Hematopoietic multipotent progenitor cell treated with erythropoietin and hydrocortisone succinate and interleukin-3 and kit ligand, for 17 days (in vitro differentiated cells): ENCODE measurements at regions not wholly inside any gene's neighbourhood (a gene's known extent, or its start where the extent isn't known, plus 50 kb on each side); places are given as distances from the start of the nearest gene placed in this dataset.
"Not testable (repeated sequence)": the region's sequence is repeated elsewhere in the genome, so short reads cannot be mapped to it uniquely, and the experiment has no call there.

ENCODE experiments used
- DNase-seq: peaks from one replicate; pipeline ENCODE4 v3.0.0-alpha.2; 2015; ENCODE audit warnings: low spot score

DNA sequence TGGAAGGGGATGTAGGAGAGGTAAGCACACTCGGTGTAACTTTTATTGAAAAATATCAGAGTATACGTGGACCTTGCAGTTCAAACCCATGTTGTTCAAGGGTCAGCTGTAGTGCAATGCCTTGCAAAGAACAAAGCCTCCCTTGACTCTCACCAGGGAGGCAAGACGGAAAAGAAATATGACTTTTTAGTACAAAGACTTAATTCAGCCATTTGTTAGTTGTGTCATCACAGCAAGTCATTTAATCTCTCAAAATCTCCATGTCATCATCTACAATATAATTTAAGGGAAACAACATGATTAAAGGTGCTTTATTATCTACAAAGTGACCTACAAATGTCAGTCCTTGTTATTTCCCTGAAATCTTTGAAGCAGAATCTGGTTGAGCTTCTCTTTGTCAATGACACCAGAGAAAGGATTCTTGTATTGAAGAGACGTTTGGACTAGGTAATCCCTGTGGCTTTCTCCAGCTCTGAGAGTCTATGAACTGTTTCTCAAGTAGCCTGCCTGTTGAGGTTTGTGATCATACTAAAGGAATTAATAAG, 502.8 kb downstream of the REEP3 start:
- DNase-seq: no peak

GRCh38 chr10:64033711-64034110, 512.5 kb downstream of the REEP3 start:
- DNase-seq: no peak

DNA sequence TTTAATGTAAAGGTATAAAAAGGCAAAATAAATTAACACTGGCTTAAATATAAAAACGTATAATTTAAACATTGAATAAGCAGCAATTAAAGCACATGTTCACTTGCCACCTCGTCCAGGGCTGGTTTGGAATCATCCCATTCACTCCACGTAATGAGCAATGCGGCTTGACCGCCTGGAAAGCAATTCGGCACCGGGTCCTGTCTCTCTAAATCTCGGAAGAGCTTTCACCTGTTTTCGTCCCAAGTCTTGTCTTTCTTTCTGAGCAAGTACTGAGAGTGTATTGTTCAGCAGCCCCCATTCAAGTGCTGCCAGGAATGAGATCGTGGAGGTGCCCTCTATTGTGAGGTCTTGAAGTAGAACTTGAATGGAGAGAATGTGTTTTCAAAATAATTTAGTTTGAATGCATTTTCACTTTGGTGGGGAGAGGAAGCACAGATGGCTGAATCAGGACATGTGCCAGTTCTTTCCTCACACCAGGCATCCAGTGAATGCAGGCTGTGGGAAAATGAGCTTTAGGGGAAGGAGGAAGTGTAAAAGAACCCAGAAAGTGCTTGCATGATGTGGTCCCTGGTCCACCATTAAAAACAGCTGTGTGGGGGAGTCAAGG, 515.2 kb downstream of the REEP3 start:
- DNase-seq: no peak

- DNase-seq: no peak
Measured at GRCh38 chr10:64037071-64037661, 516.0 kb downstream of the REEP3 start.

GRCh38 chr10:64038107-64038506, 516.9 kb downstream of the REEP3 start:
- no peak for DNase-seq

- no peak for DNase-seq
Measured at GRCh38 chr10:64039198-64039597, 518.0 kb downstream of the REEP3 start.

GRCh38 chr10:64040781-64041180, 519.6 kb downstream of the REEP3 start:
- DNase-seq: no peak

DNA sequence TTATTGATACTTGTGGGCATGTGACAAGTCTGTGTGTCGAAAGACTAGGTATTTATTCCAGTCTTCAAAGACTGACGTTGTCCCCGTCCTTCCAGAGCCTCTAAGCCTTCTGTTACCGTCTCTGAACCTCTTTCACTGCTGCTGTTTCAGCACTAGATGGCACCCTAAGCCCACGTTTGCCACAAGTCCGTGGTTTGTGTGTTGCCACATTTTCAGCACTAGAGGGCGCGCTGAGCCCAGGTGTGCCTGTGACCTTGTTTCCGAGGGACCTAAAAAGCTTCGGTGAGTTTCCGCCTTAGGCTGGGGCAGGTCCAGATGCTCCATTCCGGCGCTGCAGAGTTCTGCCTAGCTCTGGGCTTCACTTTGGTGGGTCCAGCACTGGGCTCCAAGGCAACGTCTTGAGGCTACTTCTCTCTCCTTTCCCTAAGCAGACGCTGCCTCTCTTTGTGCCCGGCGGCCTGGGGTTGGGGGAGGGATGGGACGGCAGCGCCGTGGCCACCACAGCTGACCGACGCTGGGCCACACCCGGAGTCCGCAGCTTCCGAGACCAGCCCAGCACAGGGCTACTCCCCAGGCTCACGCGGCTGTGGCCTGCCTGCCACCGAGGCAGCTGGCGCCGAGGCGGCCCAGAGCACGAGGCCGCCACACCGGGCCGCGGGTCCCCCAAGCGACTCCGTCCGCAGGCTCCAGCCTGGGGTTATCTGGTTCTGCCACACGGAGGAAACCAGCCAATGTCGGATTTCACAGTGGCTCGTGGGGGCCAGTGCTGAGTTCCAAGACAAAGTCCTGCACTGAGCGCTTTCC, 520.2 kb downstream of the REEP3 start:
- DNase-seq: peak; percentile 84

- DNase-seq: no peak
Measured at GRCh38 chr10:64041989-64042490, 520.8 kb downstream of the REEP3 start.

DNA sequence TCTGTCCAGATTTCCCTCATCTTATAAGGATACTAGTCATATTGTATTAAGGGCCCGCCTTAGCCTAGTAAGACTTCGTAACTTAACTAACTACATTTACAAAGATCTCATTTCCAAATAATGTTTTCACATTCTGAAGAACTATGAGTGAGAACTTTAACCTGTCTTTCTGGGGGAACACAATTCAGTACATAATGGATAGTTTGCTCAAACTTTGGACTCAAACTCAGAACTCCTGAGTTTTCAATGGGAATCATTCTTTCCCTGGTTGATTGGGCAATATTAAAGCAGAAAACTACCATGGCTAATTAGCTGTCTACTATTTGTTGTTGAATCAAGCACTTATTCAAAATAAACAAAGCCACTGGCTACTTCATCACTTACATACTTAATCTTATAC, 522.9 kb downstream of the REEP3 start:
- no peak for DNase-seq

GRCh38 chr10:64044957-64045632, 523.9 kb downstream of the REEP3 start:
- DNase-seq: not testable (repeated sequence)

DNA sequence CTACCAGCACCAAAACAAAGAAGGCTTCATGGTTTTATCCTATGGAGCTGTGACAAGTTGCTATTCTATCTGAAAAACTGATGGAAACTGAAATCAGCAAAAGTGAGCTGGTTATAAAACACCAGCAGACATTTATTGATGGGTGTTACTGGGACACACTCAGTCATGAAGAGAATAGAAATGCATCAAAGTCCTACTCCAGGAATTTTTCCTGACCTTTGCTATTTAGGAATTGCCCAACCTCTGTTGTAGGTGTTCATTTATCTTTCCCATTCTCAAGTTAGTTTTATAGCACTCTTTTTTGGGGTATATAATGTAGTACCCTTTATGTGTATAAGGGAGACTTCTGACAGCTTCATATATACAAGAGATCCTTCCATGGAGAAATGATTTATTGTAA, 533.2 kb downstream of the REEP3 start:
- no peak for DNase-seq

GRCh38 chr10:64059884-64060283, 538.7 kb downstream of the REEP3 start:
- no peak for DNase-seq

DNA sequence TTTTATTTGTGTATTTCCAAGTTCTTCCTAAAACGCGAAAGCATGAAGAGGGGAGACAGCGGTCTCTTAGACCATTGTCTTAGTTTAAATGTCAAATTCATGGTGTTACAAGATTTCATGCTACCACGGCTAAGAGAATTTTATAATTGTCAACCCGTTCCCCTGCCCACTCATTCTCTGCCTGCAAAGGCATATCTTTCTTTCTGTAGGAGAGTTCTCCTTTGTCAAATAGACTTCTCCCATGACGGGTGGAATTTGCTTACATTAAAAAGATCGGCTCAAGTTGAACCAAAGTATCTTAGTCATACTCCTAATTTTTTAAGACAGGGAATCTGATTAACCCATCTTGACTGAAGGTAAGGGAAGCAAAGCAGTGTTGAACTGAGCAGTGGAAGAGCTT, 539.2 kb downstream of the REEP3 start:
- no peak for DNase-seq

DNA sequence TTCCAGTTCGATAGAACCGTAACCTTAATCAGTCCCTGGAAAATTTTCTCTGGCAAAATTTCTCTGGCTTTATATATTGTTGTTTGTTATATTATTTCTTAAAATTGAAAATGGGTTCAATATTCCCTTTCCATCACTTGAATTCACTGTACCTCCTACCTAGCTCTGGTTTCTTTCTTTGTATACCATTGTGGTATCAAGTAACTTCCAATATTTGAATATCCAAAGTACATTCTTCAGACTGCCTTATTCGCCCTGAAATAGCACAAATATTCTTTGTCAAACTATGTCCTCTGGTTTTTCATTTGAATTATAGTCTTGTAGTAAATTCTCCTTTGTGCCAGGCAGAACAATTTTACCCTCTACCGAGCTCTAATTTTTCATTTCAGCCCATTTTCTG, 541.6 kb downstream of the REEP3 start:
- DNase-seq: no peak

GRCh38 chr10:64067009-64067606, 545.9 kb downstream of the REEP3 start:
- DNase-seq: no peak

- DNase-seq: no peak
Measured at GRCh38 chr10:64067859-64068258, 546.7 kb downstream of the REEP3 start.

DNA sequence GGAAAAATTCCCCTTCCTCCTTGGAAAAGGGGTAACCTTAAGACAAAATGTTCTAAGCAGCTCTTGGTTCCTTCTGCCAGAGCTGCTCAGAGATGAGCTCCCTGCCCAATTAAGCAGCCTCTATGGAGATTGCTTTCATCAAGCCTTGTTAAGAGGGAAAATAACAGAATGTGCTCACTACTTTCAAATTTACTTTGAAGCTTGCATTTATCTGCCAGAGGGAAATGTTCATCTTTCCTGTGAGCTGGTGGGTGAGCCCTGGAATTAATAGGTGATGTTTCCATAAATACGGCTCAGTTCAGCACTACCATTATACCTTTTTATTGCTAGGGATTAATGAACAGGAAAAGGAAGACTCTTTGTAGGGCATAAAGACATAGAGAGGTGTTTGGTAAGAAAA, 549.0 kb downstream of the REEP3 start:
- DNase-seq: no peak

- DNase-seq: no peak
Measured at GRCh38 chr10:64071218-64071617, 550.0 kb downstream of the REEP3 start.

GRCh38 chr10:64075604-64076003, 554.4 kb downstream of the REEP3 start:
- DNase-seq: no peak

DNA sequence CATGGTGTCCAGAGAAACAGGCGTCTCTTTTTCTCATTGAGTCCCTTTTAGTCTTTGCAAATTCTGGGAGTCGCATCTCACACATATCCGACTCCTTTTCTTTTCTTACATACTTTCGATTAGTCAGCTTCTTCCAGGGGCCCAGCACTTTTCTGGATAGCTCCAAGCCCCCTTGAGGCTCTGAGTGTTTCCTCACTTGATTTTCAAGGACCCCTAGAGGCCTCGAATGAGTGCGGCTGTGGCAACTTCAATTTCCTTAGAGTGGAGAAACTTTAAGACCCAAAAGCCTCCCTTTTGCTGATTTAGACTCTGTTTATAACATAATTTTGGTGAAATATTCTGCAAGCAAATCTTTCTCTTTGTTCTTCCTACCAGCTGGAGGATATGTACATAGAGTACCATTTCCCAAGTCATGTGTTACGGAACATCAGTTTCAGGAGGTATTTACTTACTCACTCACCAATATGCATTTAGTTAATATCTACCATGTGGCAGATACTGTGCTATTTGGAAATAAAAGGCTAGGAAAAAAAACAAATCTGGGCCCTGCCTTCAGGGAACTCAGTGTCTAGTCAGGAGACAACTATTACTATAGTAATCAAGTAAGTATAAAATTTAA, 555.2 kb downstream of the REEP3 start:
- no peak for DNase-seq

GRCh38 chr10:64079341-64079740, 558.1 kb downstream of the REEP3 start:
- no peak for DNase-seq
